ENCODE measurements at regions not wholly inside any gene's neighbourhood (a gene's known extent, or its start where the extent isn't known, plus 50 kb on each side); places are given as distances from the start of the nearest gene placed in this dataset.

DNA sequence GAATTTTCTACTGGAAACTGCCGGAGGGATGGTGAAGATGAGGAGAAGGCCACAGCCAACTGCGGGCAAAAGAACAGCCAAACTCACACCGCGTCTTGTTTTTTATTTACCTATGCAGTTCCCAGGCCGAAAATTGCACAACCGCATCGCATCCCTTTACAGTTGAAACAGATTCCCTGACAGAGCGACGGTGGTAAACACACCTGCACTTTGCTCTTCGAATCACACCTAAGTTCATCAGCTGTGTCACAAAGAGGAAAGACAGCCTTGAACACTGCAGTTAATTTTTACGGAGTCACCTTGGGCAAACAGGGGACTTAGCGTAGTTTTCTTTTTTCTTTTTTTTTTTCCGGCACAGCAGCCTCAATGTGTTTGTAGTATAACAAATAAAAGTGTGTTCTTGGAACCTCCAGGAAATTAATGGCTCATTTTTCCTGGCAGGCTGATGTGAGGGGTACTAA lies 272.0 kb upstream of the DIO3 start (continued):
- TF ChIP-seq DMTF1 (CRISPR knock-in tag; IDR thresholded peaks at IDR 0.05) (no peak), MXD4 (CRISPR knock-in tag; IDR thresholded peaks at IDR 0.05) (no peak), HDAC2 (CRISPR knock-in tag; IDR thresholded peaks at IDR 0.05) (peak; percentile 93), NFAT5 (CRISPR knock-in tag; IDR thresholded peaks at IDR 0.05) (no peak), ATF7-NPFF (CRISPR knock-in tag; IDR thresholded peaks at IDR 0.05; ENCODE audit: low read depth) (no peak), NR2C2 (CRISPR knock-in tag; IDR thresholded peaks at IDR 0.05; ENCODE audit: borderline replicate concordance) (peak; percentile 21; the same call in 1 of the 2 replicates), CREBL2 (CRISPR knock-in tag; IDR thresholded peaks at IDR 0.05; ENCODE audit: borderline replicate concordance) (0 out of 2 replicates have a peak, but pooled peaks have one; percentile 56), MTERF4 (CRISPR knock-in tag; IDR thresholded peaks at IDR 0.05) (no peak), ZSCAN20 (CRISPR knock-in tag; IDR thresholded peaks at IDR 0.05; ENCODE audit: borderline replicate concordance) (no peak), ESRRA (CRISPR knock-in tag; IDR thresholded peaks at IDR 0.05; ENCODE audit: low read depth) (peak; percentile 95), ZNF550 (CRISPR knock-in tag; IDR thresholded peaks at IDR 0.05; ENCODE audit: borderline replicate concordance) (no peak), PAWR (CRISPR knock-in tag; IDR thresholded peaks at IDR 0.05; ENCODE audit: borderline replicate concordance) (no peak), TBP (CRISPR knock-in tag; IDR thresholded peaks at IDR 0.05) (0 out of 2 replicates have a peak, but pooled peaks have one; percentile 66), JUND (CRISPR knock-in tag; IDR thresholded peaks at IDR 0.05) (peak; percentile 66), SRSF1 (optimal IDR thresholded peaks at IDR 0.05; ENCODE audit: low read depth, low read length) (no peak), POLR2AphosphoS5 (IDR thresholded peaks at IDR 0.05; ENCODE audit: low read depth, low read length) (no peak)
- TF ChIP-seq, protein P1, sequence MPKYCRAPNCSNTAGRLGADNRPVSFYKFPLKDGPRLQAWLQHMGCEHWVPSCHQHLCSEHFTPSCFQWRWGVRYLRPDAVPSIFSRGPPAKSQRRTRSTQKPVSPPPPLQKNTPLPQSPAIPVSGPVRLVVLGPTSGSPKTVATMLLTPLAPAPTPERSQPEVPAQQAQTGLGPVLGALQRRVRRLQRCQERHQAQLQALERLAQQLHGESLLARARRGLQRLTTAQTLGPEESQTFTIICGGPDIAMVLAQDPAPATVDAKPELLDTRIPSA (CRISPR knock-in tag; IDR thresholded peaks at IDR 0.05; ENCODE audit: borderline replicate concordance) = no peak
- TF ChIP-seq, protein P2, sequence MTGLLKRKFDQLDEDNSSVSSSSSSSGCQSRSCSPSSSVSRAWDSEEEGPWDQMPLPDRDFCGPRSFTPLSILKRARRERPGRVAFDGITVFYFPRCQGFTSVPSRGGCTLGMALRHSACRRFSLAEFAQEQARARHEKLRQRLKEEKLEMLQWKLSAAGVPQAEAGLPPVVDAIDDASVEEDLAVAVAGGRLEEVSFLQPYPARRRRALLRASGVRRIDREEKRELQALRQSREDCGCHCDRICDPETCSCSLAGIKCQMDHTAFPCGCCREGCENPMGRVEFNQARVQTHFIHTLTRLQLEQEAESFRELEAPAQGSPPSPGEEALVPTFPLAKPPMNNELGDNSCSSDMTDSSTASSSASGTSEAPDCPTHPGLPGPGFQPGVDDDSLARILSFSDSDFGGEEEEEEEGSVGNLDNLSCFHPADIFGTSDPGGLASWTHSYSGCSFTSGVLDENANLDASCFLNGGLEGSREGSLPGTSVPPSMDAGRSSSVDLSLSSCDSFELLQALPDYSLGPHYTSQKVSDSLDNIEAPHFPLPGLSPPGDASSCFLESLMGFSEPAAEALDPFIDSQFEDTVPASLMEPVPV (CRISPR knock-in tag; IDR thresholded peaks at IDR 0.05) = no peak
